HL-60 (cell line): ENCODE measurements at regions not wholly inside any gene's neighbourhood (a gene's known extent, or its start where the extent isn't known, plus 50 kb on each side); places are given as distances from the start of the nearest gene placed in this dataset.

ENCODE experiments used
- CTCF ChIP-seq: IDR thresholded peaks from one replicate; pipeline ENCODE4 v1.5.1; 2011; ENCODE audit warnings: low read length, control low read depth, inconsistent platforms; ENCODE audit not compliant: insufficient read depth
- GABPA ChIP-seq: IDR thresholded peaks from 2 replicates; pipeline ENCODE4 v1.6.1; 2012; ENCODE audit warnings: low read depth
- POLR2AphosphoS5 ChIP-seq: IDR thresholded peaks from 2 replicates; pipeline ENCODE4 v1.6.1; 2012; ENCODE audit warnings: low read depth
- SPI1 ChIP-seq: IDR thresholded peaks from 2 replicates; pipeline ENCODE4 v1.6.1; 2012; ENCODE audit warnings: low read depth, mild to moderate bottlenecking, borderline replicate concordance
- TF ChIP-seq, protein P1 (sequence below): IDR thresholded peaks from 2 replicates; pipeline ENCODE4 v1.6.1; 2012; ENCODE audit warnings: low read depth; ENCODE audit not compliant: insufficient replicate concordance

- TF ChIP-seq POLR2AphosphoS5 (no peak), CTCF (no peak), GABPA (no peak), SPI1 (no peak)
- TF ChIP-seq, protein P1, sequence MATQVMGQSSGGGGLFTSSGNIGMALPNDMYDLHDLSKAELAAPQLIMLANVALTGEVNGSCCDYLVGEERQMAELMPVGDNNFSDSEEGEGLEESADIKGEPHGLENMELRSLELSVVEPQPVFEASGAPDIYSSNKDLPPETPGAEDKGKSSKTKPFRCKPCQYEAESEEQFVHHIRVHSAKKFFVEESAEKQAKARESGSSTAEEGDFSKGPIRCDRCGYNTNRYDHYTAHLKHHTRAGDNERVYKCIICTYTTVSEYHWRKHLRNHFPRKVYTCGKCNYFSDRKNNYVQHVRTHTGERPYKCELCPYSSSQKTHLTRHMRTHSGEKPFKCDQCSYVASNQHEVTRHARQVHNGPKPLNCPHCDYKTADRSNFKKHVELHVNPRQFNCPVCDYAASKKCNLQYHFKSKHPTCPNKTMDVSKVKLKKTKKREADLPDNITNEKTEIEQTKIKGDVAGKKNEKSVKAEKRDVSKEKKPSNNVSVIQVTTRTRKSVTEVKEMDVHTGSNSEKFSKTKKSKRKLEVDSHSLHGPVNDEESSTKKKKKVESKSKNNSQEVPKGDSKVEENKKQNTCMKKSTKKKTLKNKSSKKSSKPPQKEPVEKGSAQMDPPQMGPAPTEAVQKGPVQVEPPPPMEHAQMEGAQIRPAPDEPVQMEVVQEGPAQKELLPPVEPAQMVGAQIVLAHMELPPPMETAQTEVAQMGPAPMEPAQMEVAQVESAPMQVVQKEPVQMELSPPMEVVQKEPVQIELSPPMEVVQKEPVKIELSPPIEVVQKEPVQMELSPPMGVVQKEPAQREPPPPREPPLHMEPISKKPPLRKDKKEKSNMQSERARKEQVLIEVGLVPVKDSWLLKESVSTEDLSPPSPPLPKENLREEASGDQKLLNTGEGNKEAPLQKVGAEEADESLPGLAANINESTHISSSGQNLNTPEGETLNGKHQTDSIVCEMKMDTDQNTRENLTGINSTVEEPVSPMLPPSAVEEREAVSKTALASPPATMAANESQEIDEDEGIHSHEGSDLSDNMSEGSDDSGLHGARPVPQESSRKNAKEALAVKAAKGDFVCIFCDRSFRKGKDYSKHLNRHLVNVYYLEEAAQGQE, result no peak
Observed at GRCh38 chr7:21345361-21345760, 82.5 kb upstream of the SP4 start.
